C4-2B (cell line): ENCODE measurements at regions not wholly inside any gene's neighbourhood (a gene's known extent, or its start where the extent isn't known, plus 50 kb on each side); places are given as distances from the start of the nearest gene placed in this dataset.

Experiments used
- H3K27ac ChIP-seq: fragments of 450-650 bp; 2 replicates; pipeline ENCODE4 v1.5.1; 2017
- CTCF ChIP-seq: fragments of 450-650 bp; conservative IDR thresholded peaks from 2 replicates; pipeline ENCODE4 v1.5.1; 2017; ENCODE audit warnings: mild to moderate bottlenecking
- ZFX ChIP-seq: fragments of 450-650 bp; IDR thresholded peaks from 2 replicates; pipeline ENCODE4 v1.6.1; 2017

DNA sequence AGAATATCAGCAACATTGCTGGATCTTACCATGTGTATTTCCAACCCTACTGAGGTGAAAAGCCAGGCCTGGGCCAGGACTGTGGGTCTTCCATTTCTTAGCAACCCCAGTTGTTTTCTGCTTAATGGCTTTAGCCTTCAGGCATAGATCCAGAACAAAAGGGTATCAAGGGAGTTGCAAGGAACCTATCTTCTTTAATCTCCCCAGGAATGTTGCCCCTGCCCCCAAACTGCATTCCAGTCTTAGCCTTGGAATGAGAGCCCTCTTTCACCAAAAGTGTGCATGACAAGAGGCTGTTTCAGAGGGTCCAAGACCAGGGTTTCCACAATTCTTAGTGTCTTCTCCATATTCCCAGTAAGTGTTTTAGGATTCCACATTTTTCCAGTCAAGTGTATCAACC is 87.9 kb upstream of the SOX13 start:
- H3K27ac ChIP-seq: no peak overlapping the region

GRCh38 chr1:203985676-203986075 is 87.2 kb upstream of the SOX13 start:
- no peak for TF ChIP-seq CTCF
- no peak for TF ChIP-seq ZFX

More for the DNA sequence above, 87.9 kb upstream of the SOX13 start:
- TF ChIP-seq ZFX (no peak), CTCF (no peak)

DNA sequence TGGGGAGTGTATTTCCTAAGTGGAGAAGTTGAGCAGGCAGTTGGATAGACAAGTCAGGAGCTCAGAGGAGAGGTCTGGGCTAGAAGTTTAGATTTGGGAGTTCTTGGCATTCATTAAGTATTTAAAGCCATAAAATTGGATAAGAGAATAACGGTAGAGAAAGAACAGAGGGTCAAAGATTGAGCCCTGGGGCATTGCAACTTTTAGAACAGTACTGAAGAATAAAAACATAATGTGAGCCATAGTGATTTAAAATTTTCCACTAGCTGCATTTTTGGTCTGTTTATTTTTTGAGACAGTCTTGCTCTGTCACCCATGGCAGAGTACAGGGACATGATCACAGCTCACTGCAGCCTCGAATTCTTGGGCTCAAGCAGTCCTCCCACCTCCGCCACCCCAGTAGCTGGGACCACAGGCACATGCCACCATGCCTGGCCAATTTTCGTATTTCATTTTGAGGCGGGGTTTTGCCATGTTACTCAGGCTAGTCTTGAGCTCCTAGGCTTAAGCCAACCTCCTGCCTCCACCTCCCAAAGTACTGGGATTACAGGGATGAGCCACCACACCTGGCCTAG is 85.9 kb upstream of the SOX13 start:
- TF ChIP-seq CTCF (no peak), ZFX (no peak)

More at GRCh38 chr1:203985676-203986075, 87.2 kb upstream of the SOX13 start:
- H3K27ac ChIP-seq: no peak overlapping the region

GRCh38 chr1:203990118-203990517 is 82.8 kb upstream of the SOX13 start:
- no peak overlapping the region for H3K27ac ChIP-seq
- TF ChIP-seq CTCF: no peak
- TF ChIP-seq ZFX: no peak

More for the DNA sequence above, 85.9 kb upstream of the SOX13 start:
- no peak overlapping the region for H3K27ac ChIP-seq

DNA sequence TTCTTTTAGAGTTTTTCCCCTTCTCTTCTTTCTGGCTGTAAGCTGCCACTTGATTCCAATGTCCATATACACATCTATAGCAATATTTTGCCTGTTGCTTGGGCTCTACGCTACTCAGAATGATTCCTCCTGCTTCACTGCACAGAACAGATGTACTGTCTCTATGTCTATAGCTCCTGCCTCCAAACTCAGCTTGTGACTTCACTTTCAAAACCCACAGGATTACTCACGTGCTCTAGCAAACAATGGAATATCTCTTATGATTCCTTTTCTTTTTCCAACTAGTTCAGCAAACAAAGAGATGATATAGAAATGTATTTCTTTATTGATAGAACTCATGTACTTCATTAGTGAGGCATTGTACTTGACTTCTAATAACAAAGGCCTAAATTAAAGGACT is 80.5 kb upstream of the SOX13 start:
- no peak for TF ChIP-seq ZFX
- no peak for TF ChIP-seq CTCF
- H3K27ac ChIP-seq: no peak overlapping the region

DNA sequence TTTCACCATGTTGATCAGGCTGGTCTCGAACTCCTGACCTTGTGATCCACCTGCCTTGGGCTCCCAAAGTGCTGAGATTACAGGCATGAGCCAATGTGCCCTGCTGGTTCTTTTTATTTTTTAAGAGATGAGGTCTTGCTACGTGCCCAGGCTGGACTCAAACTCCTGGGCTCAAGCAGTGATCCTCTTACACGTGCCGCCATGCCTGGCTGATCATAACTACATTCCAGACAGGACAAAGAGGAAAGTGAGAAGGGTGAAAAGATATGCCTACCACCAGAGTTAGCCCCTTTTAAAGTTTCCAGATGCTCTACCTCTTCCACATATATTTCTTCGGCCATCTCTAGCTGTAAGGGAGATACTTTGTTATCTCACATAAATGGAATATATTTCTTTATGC is 79.7 kb upstream of the SOX13 start:
- TF ChIP-seq ZFX: no peak
- TF ChIP-seq CTCF: no peak
- H3K27ac ChIP-seq: no peak overlapping the region

DNA sequence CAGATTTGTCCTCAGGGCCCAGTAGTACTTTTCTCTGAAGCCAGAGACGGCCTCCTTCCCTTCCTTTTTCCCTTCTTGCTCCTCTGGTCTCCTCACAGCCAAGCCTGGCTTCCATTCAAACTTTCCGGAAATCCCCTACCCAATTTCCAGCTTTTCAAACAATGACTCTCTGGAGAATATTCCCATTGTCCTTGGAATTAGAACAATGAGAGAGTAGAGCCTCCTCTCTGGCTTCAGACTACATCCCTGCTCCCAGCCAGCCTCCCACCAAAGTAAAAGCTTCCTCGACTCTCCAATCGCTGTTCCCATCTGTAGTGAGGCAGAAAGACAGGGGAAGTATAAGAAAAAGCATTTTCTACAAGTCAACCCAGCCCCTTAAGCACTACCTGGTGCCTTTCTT is 77.7 kb upstream of the SOX13 start:
- no peak for TF ChIP-seq ZFX
- no peak for TF ChIP-seq CTCF

More for the DNA sequence above, 77.7 kb upstream of the SOX13 start:
- H3K27ac ChIP-seq: no peak overlapping the region
